Nephron progenitor cell (in vitro differentiated cells): ENCODE measurements at regions not wholly inside any gene's neighbourhood (a gene's known extent, or its start where the extent isn't known, plus 50 kb on each side); places are given as distances from the start of the nearest gene placed in this dataset.

Source experiments
- DNase-seq: peaks from one replicate; pipeline ENCODE4 v3.0.0; 2021
- H3K27ac Mint-ChIP-seq: 2 replicates; pipeline ENCODE4 v1.8.0; 2021; ENCODE audit warnings: mild to moderate bottlenecking, moderate library complexity, mixed read lengths
- H3K27me3 Mint-ChIP-seq: 2 replicates; pipeline ENCODE4 v1.8.0; 2021; ENCODE audit warnings: mild to moderate bottlenecking, low read depth, mixed read lengths; ENCODE audit not compliant: poor library complexity
- H3K36me3 Mint-ChIP-seq: 2 replicates; pipeline ENCODE4 v1.8.0; 2021; ENCODE audit warnings: low read depth, mixed read lengths
- H3K4me1 Mint-ChIP-seq: 2 replicates; pipeline ENCODE4 v1.8.0; 2021; ENCODE audit warnings: mixed read lengths
- H3K4me3 Mint-ChIP-seq: 2 replicates; pipeline ENCODE4 v1.8.0; 2021; ENCODE audit warnings: mild to moderate bottlenecking, moderate library complexity, mixed read lengths
- H3K9me3 Mint-ChIP-seq: 2 replicates; pipeline ENCODE4 v1.8.0; 2021; ENCODE audit warnings: mild to moderate bottlenecking, moderate library complexity, mixed read lengths
- TF ChIP-seq, protein P1 (sequence below): fragments of 200-600 bp; sonication (generic); IDR thresholded peaks from 2 replicates; pipeline ENCODE4 v1.5.0; 2021; ENCODE audit warnings: antibody characterized with exemption

DNA sequence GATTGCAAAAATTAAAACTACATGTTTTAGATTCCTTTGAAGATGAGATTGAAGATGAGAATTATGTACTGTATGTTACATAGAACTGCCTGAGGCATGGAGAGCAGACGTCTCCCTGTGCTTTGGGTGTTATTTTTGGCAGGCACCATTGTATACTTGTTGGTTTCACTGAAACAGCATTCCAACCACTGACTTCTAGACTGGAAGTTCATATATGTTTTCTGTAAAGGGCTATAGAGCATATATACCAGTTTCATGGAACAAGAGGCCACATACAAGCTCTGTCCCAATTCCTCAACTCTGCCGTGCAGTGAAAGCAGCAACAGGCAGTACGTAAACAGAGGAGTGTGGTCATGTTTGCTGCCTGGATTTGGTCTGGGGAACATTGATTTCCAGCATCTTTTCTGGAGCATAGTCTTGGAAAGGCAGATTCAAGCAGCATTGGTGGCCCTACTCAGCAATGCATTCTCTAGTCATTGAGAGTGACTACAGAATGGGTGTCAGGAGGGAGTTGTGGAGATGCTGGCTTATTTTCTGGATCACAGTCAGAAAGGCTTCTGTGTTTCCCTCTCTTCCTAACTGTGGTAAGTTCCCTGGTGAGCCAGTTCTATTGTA is 57.6 kb upstream of the CNTN1 start:
- Mint-ChIP-seq H3K4me3 (no peak overlapping the region), H3K36me3 (no peaks in the 10 kb centered on the region), H3K27ac (no peak overlapping the region), H3K9me3 (peaks cover 5% of the 10 kb centered on the region), H3K4me1 (no peaks in the 10 kb centered on the region), H3K27me3 (peaks cover 4% of the 10 kb centered on the region)
- TF ChIP-seq, protein P1, sequence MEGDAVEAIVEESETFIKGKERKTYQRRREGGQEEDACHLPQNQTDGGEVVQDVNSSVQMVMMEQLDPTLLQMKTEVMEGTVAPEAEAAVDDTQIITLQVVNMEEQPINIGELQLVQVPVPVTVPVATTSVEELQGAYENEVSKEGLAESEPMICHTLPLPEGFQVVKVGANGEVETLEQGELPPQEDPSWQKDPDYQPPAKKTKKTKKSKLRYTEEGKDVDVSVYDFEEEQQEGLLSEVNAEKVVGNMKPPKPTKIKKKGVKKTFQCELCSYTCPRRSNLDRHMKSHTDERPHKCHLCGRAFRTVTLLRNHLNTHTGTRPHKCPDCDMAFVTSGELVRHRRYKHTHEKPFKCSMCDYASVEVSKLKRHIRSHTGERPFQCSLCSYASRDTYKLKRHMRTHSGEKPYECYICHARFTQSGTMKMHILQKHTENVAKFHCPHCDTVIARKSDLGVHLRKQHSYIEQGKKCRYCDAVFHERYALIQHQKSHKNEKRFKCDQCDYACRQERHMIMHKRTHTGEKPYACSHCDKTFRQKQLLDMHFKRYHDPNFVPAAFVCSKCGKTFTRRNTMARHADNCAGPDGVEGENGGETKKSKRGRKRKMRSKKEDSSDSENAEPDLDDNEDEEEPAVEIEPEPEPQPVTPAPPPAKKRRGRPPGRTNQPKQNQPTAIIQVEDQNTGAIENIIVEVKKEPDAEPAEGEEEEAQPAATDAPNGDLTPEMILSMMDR = no peak
- DNase-seq = no peak

DNA sequence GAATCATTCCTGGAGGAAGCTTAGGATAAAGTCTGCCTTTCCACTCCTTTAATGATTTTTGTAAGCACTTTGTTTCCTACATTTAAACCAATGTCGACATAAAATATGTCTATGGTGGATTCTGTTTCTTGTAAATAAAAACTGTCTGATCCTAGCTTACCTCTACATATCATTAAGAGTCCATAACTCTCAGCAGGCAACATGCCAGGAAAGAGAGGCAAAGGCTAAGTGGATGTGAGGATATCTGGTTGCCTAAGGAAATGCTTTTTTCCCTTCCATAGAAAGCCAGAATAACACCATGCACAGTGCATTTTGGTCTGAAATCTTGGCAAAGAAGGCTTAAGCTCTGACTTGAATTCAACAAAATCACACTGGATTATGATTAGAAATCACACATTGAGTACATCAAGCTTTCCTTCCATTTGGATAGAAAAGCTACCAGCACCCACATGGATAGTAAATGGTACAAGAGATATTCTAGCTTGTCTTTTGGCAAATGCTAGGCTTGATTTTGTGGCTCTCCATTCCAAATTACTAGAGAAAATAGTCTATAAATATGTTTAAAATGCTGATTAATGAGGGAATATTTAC is 57.0 kb upstream of the CNTN1 start:
- H3K4me1 Mint-ChIP-seq = no peaks in the 10 kb centered on the region
- H3K4me3 Mint-ChIP-seq = no peak overlapping the region
- DNase-seq = no peak
- peaks cover 4% of the 10 kb centered on the region for H3K27me3 Mint-ChIP-seq
- TF ChIP-seq, protein P1 = no peak
- no peak overlapping the region for H3K27ac Mint-ChIP-seq
- H3K9me3 Mint-ChIP-seq = peaks cover 9% of the 10 kb centered on the region
- H3K36me3 Mint-ChIP-seq = no peaks in the 10 kb centered on the region
